ENCODE measurements at regions not wholly inside any gene's neighbourhood (a gene's known extent, or its start where the extent isn't known, plus 50 kb on each side); places are given as distances from the start of the nearest gene placed in this dataset.

DNA sequence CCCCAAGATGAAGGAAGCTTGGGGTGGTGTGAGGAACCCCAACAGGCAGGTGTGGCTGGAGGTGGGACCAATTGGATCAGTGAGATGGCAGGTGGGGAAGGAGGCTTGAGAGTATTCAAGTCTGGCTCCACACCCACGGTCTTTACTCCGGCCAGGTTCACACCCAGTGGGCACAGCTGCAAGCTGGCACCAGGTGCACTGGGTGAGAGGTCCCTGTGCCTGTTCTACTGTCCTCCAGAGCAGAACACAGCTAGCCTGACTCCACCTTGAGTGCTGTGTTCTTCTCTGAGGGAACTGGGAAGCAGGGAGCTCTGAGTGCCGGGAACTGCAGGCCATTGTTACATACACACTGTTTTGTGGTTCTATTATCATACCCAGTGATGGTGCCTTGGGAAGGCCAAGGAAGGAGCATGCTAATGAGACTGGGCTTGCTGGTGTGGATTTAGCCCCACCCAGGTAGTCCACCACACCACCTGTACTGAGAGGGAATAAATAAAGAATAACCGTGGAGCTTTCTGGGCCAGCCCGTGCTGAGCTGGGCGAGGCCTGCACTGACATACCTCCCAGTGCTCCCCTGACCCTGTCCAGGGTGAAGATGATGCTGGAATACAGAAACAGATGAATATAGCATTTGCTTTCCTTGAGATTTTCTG lies 93.4 kb downstream of the ABHD5 start:
- no peak for DNase-seq (ENCODE audit: low read depth)

DNA sequence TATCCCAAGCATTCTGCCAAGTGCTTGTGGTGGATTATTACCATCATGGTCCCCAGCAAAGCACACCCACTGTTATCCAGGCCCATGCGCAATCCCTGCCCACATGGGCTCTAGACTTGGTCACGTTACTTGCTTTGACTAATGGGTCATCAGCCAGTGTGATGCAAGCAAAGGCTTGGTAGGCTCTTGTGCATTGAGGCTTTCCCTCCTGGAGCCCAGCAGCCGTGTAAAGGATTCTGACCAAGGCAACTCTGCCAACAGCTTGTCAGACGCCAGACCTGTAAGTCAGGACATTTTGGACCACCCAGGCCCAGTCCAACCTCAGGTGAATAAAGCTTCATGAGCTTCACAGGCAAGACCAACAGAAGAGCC lies 93.9 kb downstream of the ABHD5 start:
- DNase-seq (ENCODE audit: low read depth): no peak

DNA sequence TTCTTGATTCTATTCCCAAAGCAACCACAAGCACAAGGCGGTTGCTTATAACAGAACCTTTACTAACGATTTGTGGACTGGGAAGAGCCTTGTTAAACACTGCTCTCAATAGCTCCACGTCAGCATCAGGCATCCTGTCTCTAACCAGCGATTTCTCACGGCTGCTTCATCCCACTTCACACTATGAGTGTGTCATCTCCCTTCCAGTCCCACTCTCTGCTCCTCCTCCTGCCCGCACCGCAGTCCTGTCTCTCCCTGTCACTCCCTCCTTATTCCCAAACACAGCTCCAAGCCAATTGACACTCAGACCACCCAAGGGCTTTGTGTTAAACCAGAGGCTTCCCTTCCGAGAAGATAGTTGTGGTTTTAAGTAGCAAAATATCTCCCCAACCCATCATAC lies 94.8 kb downstream of the ABHD5 start:
- DNase-seq (ENCODE audit: low read depth): no peak

DNA sequence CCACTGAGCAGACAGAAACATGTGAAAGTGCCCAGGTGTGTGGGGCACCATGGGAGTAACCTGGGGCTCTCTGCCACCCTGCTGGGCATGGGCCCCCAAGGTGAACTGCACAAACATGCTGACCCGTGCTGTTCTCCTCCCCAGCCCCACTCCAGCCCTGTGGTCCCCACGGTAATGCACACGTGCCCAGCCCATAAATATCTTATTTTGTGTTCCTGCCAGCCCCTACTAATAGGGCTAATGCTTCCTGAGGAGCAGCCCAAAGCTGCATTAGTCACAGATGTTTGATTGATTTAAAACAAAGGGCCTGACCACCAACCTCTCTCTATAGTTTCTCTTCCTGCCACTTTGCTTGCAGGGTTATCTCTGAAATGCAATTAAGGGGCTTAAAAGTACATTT lies 95.4 kb downstream of the ABHD5 start:
- no peak for DNase-seq (ENCODE audit: low read depth)

DNA sequence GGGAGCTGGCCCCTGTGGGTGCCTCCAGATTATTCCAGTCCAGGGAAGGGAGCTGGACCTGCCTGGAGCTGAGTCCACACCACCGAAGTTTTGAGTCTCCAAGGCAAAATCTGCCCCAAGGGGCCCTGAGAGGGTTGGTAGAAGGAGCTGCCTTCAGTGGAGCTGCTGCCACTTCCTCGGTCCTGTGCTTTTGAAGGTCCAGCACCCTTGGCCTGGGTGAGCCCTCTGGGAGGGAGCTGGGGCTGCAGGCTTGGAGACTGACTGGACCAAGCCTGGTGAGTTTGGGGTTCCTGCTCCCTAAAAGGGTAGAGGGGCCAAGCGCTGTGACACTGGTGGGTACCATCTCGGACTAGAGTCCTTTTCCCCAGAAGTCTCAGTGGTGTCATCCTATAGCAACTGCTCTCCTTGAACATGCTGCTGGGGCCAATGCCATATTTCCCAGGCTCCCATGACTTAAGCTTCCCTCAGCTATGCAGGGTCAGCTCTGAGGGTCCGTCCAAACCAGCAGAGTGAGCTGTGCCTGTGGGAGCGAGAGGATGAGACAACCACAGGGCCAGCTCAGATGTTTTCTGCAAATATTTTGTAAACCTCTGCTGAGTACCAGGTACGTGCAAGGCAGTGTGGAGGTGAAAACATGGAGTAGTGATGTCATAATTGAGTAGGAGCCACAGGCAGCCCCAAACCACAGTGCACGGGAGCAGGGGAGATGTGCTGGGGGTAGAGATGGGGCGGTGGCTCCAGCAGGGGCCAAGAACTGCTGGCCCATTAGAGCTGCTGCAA lies 96.0 kb downstream of the ABHD5 start:
- DNase-seq (ENCODE audit: low read depth): no peak

DNA sequence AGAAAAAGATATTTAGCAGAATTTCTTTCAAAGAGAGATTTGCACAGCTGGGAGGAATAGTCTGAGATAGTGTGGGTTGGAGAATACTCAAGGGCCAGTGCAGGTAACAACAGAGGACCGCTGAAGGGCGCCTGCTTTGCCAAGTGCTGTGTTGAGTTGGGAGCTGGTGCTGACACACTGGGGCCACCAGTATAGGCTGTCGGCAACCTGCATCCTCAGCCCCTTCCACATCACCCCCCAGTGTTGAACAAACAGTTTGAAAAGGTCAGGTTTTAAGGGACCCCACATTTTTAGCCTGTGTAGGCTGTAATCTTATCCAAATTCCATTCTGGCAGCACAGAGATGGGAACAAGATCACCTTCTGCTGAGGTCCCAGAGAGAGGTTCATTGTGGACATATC lies 96.6 kb downstream of the ABHD5 start:
- DNase-seq (ENCODE audit: low read depth): no peak

DNA sequence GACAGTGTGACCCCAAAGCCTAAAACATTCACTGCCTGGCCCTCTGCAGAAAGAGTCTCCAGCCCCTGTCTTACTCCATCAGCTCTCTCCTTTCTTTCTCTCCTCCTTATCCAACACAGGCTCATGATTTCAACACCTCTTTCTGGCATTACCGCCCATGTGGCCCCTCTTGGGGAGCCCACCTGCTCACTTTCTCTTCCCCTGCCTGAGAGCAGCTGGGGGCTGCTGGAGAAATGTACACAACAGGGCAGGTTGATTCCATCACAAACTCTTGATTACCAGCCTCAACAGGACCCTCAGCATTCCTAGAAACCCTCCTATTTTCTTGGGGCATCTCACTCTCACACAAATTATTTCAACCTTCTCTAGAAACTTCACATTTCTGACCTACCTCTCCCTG lies 98.3 kb downstream of the ABHD5 start:
- no peak for DNase-seq (ENCODE audit: low read depth)

DNA sequence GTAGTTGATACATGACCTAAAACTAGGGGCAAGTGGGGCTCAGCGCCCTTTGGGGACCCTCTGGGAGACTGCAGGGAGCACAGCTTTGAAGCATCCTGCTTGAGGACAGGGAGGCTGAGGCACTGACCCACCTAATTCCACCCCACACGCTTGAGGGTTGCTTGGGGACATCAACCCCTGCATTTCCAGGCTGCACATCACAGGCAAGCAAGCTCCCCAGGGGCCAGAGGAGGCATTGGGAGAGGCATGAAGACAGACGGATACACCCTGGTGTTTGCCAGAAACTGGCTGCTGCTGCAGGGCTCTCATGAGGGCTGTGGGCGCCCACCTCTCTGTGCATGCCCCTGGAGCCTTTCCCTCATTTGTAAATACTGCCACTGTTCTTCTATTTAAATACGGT lies 99.3 kb downstream of the ABHD5 start:
- no peak for DNase-seq (ENCODE audit: low read depth)

DNA sequence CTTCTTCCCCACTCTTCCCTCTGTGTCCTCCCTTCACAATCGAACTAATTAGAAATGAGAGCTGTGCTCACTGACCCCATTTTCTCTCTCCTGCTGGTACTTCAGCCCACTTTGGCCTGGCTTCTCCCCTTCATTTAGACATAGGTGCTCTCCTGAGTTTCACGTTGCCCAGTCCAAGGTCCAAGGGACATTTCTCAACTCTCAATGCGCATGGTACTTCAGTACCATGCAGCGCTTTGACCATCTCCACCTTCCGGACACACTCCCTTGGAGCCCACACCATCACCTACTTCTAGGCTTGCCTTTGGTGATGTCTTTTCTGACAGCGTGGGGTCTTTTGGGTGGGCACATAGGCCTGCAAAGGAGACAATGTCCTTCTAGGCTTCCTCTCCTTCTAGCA lies 99.7 kb downstream of the ABHD5 start:
- DNase-seq (ENCODE audit: low read depth): no peak

DNA sequence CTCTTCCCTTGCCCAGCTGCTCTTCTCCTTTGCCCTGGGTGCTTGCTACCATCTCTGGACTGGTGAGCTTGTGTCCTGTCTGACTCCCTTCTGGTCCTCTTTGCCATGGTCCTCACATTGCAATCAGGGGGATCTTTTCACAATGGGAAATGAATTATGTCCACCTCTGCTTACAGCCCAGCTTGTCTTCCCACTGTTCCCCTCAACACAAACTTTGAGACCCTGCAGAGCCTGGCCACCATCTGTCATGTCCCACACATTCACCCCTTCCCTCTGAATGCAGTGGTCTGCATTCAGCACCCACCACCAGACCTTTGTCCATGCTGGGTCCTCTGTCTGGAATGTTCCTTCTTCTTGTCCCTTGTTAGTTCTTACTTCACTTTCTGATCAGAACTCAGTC lies 100.5 kb downstream of the ABHD5 start:
- DNase-seq (ENCODE audit: low read depth): no peak

DNA sequence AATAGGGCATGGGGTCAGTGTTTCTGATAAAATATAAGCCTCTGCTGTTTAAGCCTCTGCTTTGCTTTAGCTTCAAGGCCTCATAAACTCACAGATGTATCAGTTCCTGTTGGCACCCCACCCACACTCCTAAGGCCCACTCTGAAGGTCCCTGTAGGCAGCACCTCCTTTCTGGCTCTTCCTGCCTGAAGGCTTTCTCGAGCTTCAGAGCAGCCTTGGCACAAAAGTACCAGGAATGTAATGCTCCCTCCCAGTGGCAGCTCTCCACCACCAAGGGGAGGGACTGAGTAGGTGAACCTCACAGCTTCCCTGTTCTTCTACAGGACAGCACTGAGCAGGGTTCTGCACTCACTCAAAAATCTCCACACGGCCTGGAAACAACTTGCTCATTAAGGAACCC lies 102.2 kb downstream of the ABHD5 start:
- no peak for DNase-seq (ENCODE audit: low read depth)

DNA sequence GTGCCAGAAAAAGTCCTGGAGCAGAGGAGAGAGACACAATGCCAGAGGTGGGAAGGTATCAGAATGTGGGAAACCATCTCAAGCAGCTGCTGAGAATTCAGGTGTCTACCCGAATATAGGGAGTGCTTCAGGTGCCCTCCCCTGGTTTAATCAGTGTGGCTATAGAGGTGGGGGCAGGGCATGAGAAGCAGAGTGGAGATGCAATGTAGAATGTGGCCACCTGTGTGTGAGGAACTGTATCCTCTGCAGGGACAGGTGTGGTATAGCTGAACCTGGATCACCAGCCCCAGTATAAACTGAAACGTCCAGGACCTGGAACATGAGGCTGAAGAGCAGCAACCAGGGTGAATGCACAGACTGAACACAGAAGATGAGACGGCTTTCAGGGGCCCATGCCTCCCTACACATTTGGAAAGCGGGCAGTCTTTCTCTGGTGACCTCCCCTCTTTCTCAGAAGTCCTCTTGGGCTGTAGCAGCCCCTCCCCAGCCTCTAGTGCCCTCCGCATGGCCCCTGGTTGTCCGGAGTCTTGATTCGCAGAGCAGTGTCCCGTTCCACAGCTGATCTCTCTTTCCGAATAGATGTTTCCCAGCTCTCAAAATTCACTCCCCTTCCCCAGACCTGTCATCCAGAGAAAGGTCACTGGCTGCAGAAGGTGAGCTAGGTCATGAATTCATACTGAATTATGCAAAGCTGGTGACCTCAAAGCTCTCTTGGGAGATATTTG lies 103.1 kb downstream of the ABHD5 start:
- DNase-seq (ENCODE audit: low read depth): no peak

DNA sequence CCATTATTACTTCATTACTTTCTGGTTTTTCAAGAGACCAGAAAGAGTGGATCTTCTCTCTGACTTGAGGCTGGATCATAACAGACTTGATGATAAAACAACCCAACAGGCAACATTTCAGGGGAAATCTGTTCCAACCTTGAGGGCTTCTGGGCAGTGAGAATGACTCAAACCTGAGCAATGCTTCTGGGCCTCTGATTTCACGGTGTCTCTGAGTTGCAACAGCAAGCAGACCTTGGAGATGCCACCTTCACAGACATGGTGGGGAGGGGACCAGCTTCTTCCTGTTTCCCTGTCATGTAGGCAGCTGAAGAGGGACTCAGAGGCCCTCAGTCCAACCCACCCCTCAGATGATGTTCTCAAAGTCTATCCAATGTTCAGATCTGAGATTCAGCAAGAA lies 104.0 kb downstream of the ABHD5 start:
- DNase-seq (ENCODE audit: low read depth): no peak

DNA sequence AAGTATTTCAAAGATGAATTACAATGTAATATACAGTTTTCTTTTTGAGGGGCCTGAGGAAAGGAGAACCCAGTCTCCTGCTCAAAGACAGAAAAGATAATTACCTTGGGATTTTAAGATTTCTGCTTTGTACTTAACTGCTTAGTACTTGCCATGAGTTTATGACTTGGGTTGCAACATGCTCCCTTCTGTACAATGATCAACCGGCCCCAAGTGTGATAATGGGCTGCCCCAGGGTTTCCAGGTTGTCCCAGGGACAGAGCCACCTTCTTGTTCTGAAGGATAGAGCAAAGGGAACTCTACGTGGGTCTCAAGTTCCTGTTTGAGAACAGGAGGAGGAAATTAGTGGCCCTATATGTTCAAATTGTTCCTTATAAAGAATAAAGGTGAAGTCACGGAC lies 104.8 kb downstream of the ABHD5 start:
- no peak for DNase-seq (ENCODE audit: low read depth)

DNA sequence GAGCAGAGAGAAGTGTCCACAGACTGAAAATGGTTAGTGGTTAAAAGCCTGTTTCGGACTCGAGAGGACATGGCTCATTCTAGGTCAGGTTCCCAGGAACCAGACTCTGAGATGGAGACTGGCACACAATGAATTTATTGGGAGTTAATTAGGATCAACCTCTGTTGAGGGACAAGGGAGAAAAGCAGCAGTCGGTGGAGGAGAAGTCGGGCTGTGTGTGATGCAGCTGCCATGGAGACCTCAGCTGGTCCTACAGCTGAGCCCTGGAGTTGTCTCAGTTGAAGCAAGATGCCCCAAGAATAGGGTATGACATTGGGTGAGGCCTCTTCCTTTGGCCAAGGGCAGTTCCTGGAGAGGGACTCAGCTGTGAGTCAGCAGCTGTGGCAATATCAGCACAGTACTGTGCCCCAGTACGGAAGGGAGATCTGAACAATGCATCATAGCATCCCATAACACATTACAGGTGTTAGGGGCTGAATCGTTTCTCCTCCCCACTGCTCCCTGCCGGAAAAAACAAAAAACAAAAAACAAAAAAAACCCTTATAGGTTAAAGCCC lies 105.4 kb downstream of the ABHD5 start:
- no peak for DNase-seq (ENCODE audit: low read depth)

DNA sequence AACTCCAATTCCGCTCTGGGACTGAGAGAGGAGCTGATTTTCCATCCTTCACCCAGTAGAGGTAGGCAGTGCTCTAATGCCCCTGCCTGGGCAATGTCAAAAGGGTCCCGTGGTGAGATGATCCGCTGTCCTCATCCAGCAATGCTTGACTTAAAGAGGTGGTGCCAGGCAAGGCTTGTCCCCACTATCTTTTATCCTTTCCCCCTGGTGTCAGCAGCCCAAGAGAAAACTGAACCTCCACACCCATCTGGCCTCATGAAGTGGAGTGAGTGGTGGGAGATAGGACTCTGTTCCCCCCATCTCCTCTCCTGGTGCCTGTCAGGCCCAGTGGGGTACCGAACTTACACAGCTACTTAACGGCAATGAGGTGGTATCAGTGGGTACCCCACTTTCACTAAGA lies 107.1 kb downstream of the ABHD5 start:
- no peak for DNase-seq (ENCODE audit: low read depth)

DNA sequence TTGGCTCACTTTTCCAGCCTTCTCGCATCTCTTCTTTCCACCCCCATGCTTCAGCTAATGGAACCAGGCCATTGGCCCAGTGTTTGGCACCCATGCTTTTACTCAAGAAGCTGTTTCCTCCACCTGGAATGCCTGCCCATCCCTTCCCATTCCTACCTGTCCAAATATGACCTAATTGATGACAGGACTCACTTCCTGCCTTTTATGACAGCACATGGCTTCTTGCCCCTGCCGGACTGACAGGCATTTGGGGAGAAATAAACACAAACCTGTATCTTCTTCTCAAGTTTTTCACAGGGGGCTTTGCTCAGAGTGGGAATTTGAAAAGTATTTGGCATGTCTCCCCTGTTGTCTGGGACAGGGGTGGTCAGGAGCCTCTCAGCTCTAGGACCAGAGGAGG lies 120.1 kb downstream of the ABHD5 start:
- DNase-seq (ENCODE audit: low read depth): no peak

DNA sequence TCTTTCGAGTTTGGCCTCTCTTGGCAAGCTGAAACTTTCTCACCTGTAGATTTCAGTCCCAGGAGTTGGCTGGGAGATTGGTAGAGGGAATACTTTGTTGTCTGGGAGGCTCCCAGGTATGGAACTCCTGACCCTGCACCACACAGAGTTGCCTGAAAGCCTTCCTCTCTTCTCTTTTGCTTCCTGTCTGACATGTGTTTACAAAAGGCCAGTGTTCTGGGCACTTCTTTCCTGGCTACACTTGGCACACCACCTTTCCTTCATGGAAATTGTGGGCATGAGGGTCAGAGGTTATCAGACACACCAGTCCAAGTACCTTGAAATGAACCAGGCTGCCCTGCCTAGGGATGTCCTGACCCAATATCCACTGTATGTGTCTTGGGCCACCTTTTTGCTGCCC lies 123.7 kb downstream of the ABHD5 start:
- no peak for DNase-seq (ENCODE audit: low read depth)

DNA sequence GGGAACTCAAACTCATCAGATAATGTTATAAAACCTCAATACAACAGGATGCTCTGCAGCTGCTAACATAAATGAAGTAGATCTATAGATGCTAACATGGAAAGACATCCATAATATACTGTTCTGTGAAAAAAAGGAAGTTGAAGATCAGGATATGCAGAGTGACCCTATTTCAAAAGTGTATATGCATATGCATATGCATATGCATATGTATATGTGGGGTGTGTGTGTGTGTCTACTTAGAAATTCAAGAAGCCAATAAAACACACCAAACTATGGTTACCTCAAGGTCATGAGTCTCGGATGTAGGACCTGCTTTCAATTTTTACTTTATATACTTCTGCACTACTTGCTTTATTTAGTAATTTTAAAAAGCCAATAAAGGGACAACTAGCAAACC lies 125.6 kb downstream of the ABHD5 start:
- DNase-seq (ENCODE audit: low read depth): no peak

DNA sequence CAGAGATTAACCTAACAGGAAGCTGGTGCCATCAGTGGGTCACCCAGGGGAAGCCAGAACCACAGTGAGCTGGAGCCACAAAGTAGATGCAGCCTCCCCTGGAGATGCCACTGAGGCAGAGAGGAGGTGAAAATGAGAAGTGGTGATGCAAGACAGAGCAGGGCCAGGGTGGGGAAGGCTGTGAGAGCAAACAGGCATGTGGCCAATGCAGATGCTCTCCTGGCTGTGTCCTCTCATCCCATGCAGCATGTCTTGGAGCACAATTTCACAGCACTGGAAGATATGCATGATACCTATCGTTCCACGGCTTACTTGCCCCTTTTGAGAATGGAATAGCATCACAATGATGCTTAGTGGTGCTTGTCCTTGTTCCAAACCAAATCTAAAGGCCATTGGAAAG lies 126.3 kb downstream of the ABHD5 start:
- DNase-seq (ENCODE audit: low read depth): no peak

DNA sequence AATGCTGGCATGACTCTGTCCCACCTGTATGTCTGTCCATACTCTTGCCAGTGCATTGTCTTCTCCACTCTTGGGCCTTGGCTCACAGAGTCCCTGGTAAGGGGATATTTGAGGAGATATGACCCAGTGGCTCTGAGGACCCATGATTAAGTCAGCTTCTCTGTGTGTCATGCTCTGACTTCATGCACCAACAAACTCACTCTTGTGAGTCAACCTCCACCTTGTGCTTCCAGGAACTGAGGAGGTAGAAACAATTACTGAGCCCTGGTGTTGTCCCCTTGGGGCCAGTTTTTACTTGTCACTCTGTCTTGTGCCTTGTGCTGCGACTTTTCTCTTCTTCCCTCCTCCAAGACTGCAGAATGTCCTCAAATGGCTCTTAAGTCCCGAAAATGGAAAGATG lies 127.1 kb downstream of the ABHD5 start:
- DNase-seq (ENCODE audit: low read depth): no peak

DNA sequence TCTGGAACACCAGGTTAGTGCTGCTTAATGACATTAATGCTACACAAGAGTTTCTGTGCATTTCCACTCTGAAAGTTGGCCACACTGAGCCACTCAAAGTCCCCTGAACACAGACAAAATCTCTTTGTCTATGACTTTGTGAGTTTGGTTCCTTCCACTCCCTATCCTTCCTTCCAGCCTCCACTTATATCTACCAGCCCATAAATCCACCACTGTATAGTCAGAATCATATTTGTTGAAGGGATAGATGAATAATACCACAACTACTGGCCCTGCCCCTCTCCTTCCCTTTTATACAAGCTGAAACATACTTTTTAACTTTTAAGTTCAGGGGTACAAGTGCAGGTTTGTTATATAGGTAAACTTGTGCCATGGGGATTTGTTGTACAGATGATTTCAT lies 127.5 kb downstream of the ABHD5 start:
- DNase-seq (ENCODE audit: low read depth): no peak
